Umbilical cord (tissue), 1 donor: ENCODE measurements at regions not wholly inside any gene's neighbourhood (a gene's known extent, or its start where the extent isn't known, plus 50 kb on each side); places are given as distances from the start of the nearest gene placed in this dataset.
"Not testable (repeated sequence)": the region's sequence is repeated elsewhere in the genome, so short reads cannot be mapped to it uniquely, and the experiment has no call there.

Source experiments
- DNase-seq: peaks from one replicate; pipeline ENCODE4 v3.0.0-alpha.2; 2015; ENCODE audit warnings: low spot score

GRCh38 chr10:18868919-18869318, 179.7 kb upstream of the MALRD1 start:
- DNase-seq = no peak

GRCh38 chr10:18875477-18875876, 173.1 kb upstream of the MALRD1 start:
- DNase-seq = no peak

GRCh38 chr10:18879284-18879683, 169.3 kb upstream of the MALRD1 start:
- DNase-seq = no peak

GRCh38 chr10:18880530-18880929, 168.1 kb upstream of the MALRD1 start:
- DNase-seq = no peak

- DNase-seq = peak; percentile 41
Measured at GRCh38 chr10:18886102-18886501, 162.5 kb upstream of the MALRD1 start.

- no peak for DNase-seq
Measured at GRCh38 chr10:18906636-18907035, 142.0 kb upstream of the MALRD1 start.

- not testable (repeated sequence) for DNase-seq
Measured at GRCh38 chr10:18917431-18917830, 131.2 kb upstream of the MALRD1 start.

GRCh38 chr10:18918532-18918931, 130.1 kb upstream of the MALRD1 start:
- DNase-seq = no peak

GRCh38 chr10:18949391-18949790, 99.2 kb upstream of the MALRD1 start:
- DNase-seq = no peak

- not testable (repeated sequence) for DNase-seq
Measured at GRCh38 chr10:18951072-18951823, 97.4 kb upstream of the MALRD1 start.

- peak; percentile 7 for DNase-seq
Measured at GRCh38 chr10:18955061-18955460, 93.5 kb upstream of the MALRD1 start.

GRCh38 chr10:18959369-18959768, 89.2 kb upstream of the MALRD1 start:
- no peak for DNase-seq

- DNase-seq = no peak
Measured at GRCh38 chr10:18960466-18961079, 88.0 kb upstream of the MALRD1 start.

GRCh38 chr10:18968159-18968558, 80.4 kb upstream of the MALRD1 start:
- DNase-seq = no peak

- no peak for DNase-seq
Measured at GRCh38 chr10:18976696-18977251, 71.8 kb upstream of the MALRD1 start.

GRCh38 chr10:18980089-18980629, 68.4 kb upstream of the MALRD1 start:
- no peak for DNase-seq

- DNase-seq = no peak
Measured at GRCh38 chr10:18984531-18984930, 64.1 kb upstream of the MALRD1 start.

- DNase-seq = no peak
Measured at GRCh38 chr10:18988338-18988737, 60.3 kb upstream of the MALRD1 start.
